ENCODE measurements at regions not wholly inside any gene's neighbourhood (a gene's known extent, or its start where the extent isn't known, plus 50 kb on each side); places are given as distances from the start of the nearest gene placed in this dataset.

DNA sequence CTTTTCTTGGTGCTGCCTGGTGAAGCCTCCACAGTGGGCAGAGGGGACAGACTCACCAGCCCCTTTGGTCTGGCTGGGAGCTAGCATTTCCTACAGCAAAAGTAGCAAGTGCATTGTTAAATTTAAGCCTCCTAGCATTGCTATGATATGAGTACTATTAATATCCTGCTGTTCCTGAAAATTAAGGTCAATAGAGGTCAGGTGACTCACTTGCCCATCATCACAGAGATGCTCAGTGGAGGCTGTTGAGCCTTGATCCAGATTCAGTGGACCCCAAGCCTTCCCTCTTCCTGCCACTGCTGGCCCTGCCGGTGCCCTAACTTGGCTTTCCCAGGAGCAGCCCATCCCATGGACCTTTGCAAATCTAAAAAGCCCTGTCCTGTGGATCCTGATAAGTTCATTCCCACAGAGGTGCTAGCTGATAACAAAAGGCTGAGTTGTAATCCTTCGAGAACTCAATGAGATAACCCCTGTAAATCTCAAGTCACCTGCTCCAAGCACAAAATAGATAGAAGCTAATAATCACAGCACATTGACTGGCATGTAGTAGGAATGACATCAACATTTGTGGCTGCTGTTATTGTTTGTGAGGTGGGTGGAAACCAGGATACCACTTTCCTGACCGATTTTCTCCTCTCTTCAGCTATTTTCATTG, 84.4 kb downstream of the THNSL2 start:
- no peaks in the 10 kb centered on the region for H4K20me1 ChIP-seq (ENCODE audit: low read depth, low read length)
- H3K36me3 ChIP-seq (ENCODE audit: low read length): no peaks in the 10 kb centered on the region
- no peak overlapping the region for H3K9ac ChIP-seq (ENCODE audit: low read length)
- H3K27me3 ChIP-seq (ENCODE audit: low read length): no peaks in the 10 kb centered on the region
- H3F3A ChIP-seq (ENCODE audit: insufficient read depth): no peaks in the 10 kb centered on the region
- no peaks in the 10 kb centered on the region for H3K79me2 ChIP-seq (ENCODE audit: insufficient read depth, low read length)
- H3K4me2 ChIP-seq (ENCODE audit: low read depth, low read length, poor library complexity, severe bottlenecking): no peak overlapping the region
- H3K9me3 ChIP-seq (ENCODE audit: insufficient read depth, low read length): no peaks in the 10 kb centered on the region
- no peak overlapping the region for H2AFZ ChIP-seq (ENCODE audit: low read depth, low read length, severe bottlenecking)
- H3K4me3 ChIP-seq (ENCODE audit: insufficient read depth, low read length, poor library complexity, severe bottlenecking): no peak overlapping the region
- TF ChIP-seq, protein P1, sequence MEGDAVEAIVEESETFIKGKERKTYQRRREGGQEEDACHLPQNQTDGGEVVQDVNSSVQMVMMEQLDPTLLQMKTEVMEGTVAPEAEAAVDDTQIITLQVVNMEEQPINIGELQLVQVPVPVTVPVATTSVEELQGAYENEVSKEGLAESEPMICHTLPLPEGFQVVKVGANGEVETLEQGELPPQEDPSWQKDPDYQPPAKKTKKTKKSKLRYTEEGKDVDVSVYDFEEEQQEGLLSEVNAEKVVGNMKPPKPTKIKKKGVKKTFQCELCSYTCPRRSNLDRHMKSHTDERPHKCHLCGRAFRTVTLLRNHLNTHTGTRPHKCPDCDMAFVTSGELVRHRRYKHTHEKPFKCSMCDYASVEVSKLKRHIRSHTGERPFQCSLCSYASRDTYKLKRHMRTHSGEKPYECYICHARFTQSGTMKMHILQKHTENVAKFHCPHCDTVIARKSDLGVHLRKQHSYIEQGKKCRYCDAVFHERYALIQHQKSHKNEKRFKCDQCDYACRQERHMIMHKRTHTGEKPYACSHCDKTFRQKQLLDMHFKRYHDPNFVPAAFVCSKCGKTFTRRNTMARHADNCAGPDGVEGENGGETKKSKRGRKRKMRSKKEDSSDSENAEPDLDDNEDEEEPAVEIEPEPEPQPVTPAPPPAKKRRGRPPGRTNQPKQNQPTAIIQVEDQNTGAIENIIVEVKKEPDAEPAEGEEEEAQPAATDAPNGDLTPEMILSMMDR (IDR thresholded peaks at IDR 0.05; ENCODE audit: insufficient read depth, low read length, poor library complexity, severe bottlenecking): no peak
- no peak for TF ChIP-seq EZH2phosphoT487 (conservative IDR thresholded peaks at IDR 0.05; ENCODE audit: low read length)
- H3K9me2 ChIP-seq (replicated peaks; ENCODE audit: insufficient read depth, low read length): no peaks in the 10 kb centered on the region
- no peak overlapping the region for H3K27ac ChIP-seq (ENCODE audit: low read depth, low read length)

GRCh38 chr2:88253997-88254396, 83.9 kb downstream of the THNSL2 start:
- Histone ChIP-seq H3K79me2 (ENCODE audit: insufficient read depth, low read length) (no peaks in the 10 kb centered on the region), H3F3A (ENCODE audit: insufficient read depth) (no peaks in the 10 kb centered on the region), H3K9ac (ENCODE audit: low read length) (no peak overlapping the region), H3K4me2 (ENCODE audit: low read depth, low read length, poor library complexity, severe bottlenecking) (no peak overlapping the region), H3K36me3 (ENCODE audit: low read length) (no peaks in the 10 kb centered on the region), H3K4me3 (ENCODE audit: insufficient read depth, low read length, poor library complexity, severe bottlenecking) (no peak overlapping the region), H3K27me3 (ENCODE audit: low read length) (no peaks in the 10 kb centered on the region), H4K20me1 (ENCODE audit: low read depth, low read length) (no peaks in the 10 kb centered on the region), H3K9me3 (ENCODE audit: insufficient read depth, low read length) (no peaks in the 10 kb centered on the region), H3K27ac (ENCODE audit: low read depth, low read length) (no peak overlapping the region), H2AFZ (ENCODE audit: low read depth, low read length, severe bottlenecking) (no peak overlapping the region), H3K9me2 (replicated peaks; ENCODE audit: insufficient read depth, low read length) (no peaks in the 10 kb centered on the region)
- TF ChIP-seq, protein P1 (IDR thresholded peaks at IDR 0.05; ENCODE audit: insufficient read depth, low read length, poor library complexity, severe bottlenecking): no peak
- no peak for TF ChIP-seq EZH2phosphoT487 (conservative IDR thresholded peaks at IDR 0.05; ENCODE audit: low read length)

DNA sequence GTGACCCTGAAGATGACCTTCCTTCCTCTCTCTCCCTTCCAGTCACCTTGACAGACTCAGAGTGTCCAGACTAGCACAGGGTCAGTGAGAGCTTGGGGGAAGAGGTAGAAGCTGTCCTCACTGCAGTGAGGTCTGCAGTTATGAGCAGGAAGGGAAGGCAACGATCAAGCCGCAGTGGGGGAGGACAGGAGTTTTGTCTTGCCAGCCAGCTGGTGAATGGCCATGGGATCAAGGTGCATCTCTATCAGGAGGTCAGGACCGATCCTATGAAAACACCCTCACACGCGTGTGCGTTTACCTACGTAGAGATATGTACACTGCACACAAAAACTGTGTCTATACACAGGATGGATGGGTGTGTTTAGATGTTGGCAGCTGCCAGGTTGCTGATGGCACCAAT, 83.2 kb downstream of the THNSL2 start:
- no peaks in the 10 kb centered on the region for H3K9me2 ChIP-seq (replicated peaks; ENCODE audit: insufficient read depth, low read length)
- no peak overlapping the region for H3K4me3 ChIP-seq (ENCODE audit: insufficient read depth, low read length, poor library complexity, severe bottlenecking)
- H3F3A ChIP-seq (ENCODE audit: insufficient read depth): no peaks in the 10 kb centered on the region
- no peak overlapping the region for H3K4me2 ChIP-seq (ENCODE audit: low read depth, low read length, poor library complexity, severe bottlenecking)
- no peaks in the 10 kb centered on the region for H3K36me3 ChIP-seq (ENCODE audit: low read length)
- no peak overlapping the region for H2AFZ ChIP-seq (ENCODE audit: low read depth, low read length, severe bottlenecking)
- TF ChIP-seq EZH2phosphoT487 (conservative IDR thresholded peaks at IDR 0.05; ENCODE audit: low read length): no peak
- TF ChIP-seq, protein P1 (IDR thresholded peaks at IDR 0.05; ENCODE audit: insufficient read depth, low read length, poor library complexity, severe bottlenecking): no peak
- no peaks in the 10 kb centered on the region for H3K9me3 ChIP-seq (ENCODE audit: insufficient read depth, low read length)
- no peaks in the 10 kb centered on the region for H3K79me2 ChIP-seq (ENCODE audit: insufficient read depth, low read length)
- no peak overlapping the region for H3K27ac ChIP-seq (ENCODE audit: low read depth, low read length)
- no peaks in the 10 kb centered on the region for H3K27me3 ChIP-seq (ENCODE audit: low read length)
- H3K9ac ChIP-seq (ENCODE audit: low read length): no peak overlapping the region
- no peaks in the 10 kb centered on the region for H4K20me1 ChIP-seq (ENCODE audit: low read depth, low read length)

Data from SU-DHL-6 (cell line).